ENCODE measurements at regions not wholly inside any gene's neighbourhood (a gene's known extent, or its start where the extent isn't known, plus 50 kb on each side); places are given as distances from the start of the nearest gene placed in this dataset.

DNA sequence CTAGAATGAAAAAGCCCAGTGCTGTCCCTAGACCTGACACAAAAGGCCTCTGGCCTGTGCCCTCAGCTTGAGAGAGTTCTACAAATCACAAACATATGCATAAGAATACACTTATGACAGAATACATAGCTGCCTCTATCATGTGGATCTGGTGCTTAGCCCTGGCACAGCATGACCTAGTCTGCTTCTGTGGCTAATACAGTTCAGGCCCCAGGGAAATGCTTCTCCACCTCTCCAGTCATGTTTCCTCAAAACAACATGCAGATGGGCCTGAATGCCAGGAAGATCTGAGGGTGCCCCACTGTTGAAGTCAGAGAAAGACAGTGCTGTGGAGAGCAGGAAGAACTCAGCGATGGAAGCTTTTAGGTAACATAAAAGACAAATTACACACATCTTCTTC is 231.9 kb upstream of the SALL1 start:
- TF ChIP-seq, protein P1, sequence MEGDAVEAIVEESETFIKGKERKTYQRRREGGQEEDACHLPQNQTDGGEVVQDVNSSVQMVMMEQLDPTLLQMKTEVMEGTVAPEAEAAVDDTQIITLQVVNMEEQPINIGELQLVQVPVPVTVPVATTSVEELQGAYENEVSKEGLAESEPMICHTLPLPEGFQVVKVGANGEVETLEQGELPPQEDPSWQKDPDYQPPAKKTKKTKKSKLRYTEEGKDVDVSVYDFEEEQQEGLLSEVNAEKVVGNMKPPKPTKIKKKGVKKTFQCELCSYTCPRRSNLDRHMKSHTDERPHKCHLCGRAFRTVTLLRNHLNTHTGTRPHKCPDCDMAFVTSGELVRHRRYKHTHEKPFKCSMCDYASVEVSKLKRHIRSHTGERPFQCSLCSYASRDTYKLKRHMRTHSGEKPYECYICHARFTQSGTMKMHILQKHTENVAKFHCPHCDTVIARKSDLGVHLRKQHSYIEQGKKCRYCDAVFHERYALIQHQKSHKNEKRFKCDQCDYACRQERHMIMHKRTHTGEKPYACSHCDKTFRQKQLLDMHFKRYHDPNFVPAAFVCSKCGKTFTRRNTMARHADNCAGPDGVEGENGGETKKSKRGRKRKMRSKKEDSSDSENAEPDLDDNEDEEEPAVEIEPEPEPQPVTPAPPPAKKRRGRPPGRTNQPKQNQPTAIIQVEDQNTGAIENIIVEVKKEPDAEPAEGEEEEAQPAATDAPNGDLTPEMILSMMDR (IDR thresholded peaks at IDR 0.05) = no peak

DNA sequence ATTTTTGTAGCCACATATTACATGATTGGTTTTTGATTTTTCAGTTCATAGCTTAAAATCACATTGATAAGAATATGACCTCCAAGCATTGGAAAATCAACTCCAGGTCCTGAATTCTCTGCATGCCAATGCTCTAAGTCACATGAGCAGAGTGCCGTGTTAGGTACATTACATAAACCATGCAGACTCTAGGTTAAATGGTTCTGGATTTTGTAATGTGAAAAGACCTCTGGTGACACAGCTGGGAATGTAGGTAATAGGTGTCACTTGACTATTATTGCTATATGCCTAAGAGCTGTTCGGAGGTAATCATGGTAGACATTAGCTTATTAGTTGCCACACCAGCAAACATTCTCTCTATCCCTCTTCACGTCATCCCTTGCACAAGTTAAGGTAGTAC is 231.1 kb upstream of the SALL1 start:
- TF ChIP-seq, protein P1 (IDR thresholded peaks at IDR 0.05) = no peak

GRCh38 chr16:51376080-51376479 is 225.0 kb upstream of the SALL1 start:
- TF ChIP-seq, protein P1 (IDR thresholded peaks at IDR 0.05) = peak; percentile 32; the same call in 1 of the 2 replicates

DNA sequence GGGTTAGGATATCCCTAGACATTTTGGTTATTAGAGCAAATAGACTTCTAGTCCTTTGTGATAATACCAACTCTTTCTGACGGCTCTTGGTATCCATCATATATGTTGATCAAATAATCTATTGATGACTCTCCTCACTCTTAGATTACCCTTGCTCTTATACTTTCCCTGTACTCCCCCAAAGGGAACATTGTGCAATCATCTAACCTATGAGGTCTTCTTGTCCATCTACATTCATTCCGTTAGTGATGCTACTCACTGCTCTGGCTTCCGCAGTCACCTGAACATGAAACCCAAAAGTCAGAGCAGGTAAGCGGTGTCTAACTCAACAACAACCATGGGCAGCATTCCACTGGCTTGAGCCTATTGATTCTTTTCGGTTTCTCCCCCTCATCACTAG is 223.7 kb upstream of the SALL1 start:
- TF ChIP-seq, protein P1 (IDR thresholded peaks at IDR 0.05) = no peak

DNA sequence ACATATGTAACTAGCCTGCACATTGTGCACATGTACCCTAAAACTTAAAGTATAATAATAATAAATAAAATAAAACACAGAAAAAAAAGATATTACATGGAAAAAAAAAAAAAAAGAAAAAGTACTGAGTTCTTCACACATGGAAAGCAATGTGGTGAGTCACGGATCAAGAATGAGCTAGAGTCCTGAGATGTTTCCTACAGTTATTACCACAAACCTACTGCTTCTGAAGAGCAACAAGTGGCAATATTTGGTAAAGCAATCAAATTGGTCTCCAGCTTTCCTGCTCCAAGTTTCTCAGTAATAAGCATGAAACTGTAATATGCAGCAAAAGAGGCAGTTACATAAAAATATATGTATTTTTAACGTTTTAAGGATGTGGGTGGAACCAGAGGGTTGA is 223.3 kb upstream of the SALL1 start:
- TF ChIP-seq, protein P1 (IDR thresholded peaks at IDR 0.05) = no peak

DNA sequence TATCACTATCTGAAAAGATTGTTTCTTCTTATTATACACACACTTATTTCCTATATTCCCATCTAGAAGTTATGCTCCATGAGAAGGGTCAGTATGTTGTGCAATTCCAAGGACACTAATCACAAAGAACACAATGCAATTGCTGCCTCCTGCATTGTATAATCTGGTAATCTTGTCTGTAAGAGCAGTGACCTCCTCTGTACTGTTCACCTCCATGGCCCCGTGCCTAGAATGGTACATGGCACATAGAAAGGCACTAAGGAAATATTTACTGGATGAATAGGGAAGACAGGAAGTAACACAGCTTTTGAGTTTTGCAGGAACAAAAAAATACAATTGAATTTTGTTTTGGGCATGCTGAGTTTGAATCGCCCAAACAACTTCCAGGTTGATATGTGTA is 214.6 kb upstream of the SALL1 start:
- TF ChIP-seq, protein P1 (IDR thresholded peaks at IDR 0.05) = no peak

DNA sequence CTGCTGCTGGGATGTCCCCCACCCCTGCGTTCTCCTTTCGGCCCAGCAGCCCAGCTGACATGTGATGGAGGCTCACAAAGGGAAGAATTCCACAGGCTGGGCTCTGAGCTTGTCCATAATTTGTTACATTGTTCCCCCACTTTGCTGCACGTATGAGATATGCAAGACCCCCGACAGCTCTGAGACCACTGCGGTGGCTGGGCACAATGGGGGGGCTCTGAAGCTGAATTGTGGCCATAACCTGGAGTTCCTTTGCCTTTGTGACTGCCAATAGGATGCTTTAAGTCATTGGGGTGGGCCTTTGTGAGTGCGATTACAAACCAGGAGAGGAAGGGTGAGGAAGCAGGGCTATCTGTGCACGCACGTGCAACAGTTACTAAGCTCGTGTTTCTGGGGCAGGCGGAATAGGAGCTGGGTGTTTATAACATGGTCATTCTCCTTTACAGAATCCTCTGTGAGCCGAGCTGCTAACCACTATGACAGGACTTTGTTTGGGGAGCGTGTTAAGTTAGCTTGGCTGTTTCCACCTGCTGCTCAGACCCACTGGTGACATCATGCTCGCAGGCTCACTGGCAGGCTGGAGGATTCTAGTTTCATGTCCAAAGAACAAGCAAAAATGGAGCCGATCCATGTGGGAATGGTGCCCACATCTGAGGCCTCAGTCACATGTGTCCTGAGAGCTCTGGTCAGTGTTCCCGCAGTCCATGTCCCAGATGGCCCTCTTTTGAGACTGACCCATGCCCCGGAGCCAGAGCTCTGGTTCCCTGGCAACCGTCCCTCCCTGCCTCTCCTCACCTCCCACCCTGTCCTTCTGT is 208.3 kb upstream of the SALL1 start:
- TF ChIP-seq, protein P1 (IDR thresholded peaks at IDR 0.05) = no peak

Data from LNCAP (cell line).